Stomach (tissue), 8 donors: ENCODE measurements at regions not wholly inside any gene's neighbourhood (a gene's known extent, or its start where the extent isn't known, plus 50 kb on each side); places are given as distances from the start of the nearest gene placed in this dataset.

Experiments used
- DNase-seq, 2 donors: peaks; one replicate each; pipeline versions ENCODE4 v3.0.0 to v3.0.0-alpha.2; 2013 to 2019
- H3K27ac ChIP-seq, 5 donors: fragments of 200-600 bp in 4 of 5; sonication (generic) in 4 of 5; one replicate each; pipeline ENCODE4 v1.5.1; 2013 to 2019; ENCODE audit warnings: mild to moderate bottlenecking in 1 of 5, moderate library complexity in 1 of 5
- H3K27me3 ChIP-seq, 3 donors: fragments of 200-600 bp; sonication (generic); one replicate each; pipeline ENCODE4 v1.5.1; 2017 to 2019; ENCODE audit warnings: mixed run types in 1 of 3
- H3K36me3 ChIP-seq, 4 donors: fragments of 200-600 bp; sonication (generic); 1 replicate in 3 of 4; 2 replicates in 1 of 4; pipeline ENCODE4 v1.5.1; 2016 to 2019
- H3K4me1 ChIP-seq, 4 donors: fragments of 200-600 bp; sonication (generic); one replicate each; pipeline ENCODE4 v1.5.1; 2016 to 2019
- H3K4me3 ChIP-seq, 4 donors: fragments of 200-600 bp; sonication (generic) in 3 of 4; one replicate each; pipeline ENCODE4 v1.5.1; 2016 to 2019; ENCODE audit warnings: mild to moderate bottlenecking in 1 of 4
- H3K9me3 ChIP-seq, 4 donors: fragments of 200-600 bp; sonication (generic); one replicate each; pipeline ENCODE4 v1.5.1; 2016 to 2019
- CTCF ChIP-seq, 7 experiments: fragments of 450-650 bp in 4 of 7; fragments of 200-600 bp in 3 of 7; sonication (generic) in 3 of 7; IDR thresholded peaks; one replicate each; pipeline ENCODE4 v1.5.1; 2016 to 2019; ENCODE audit warnings: antibody characterized with exemption in 7 of 7, control low read depth in 2 of 7, mild to moderate bottlenecking in 1 of 7
- EP300 ChIP-seq: sonication (generic); formaldehyde crosslinking; IDR thresholded peaks from one replicate; pipeline ENCODE4 v1.6.1; 2017; ENCODE audit warnings: antibody characterized with exemption
- POLR2A ChIP-seq, 4 donors: fragments of 450-650 bp; IDR thresholded peaks; one replicate each; pipeline ENCODE4 v1.6.1; 2016; ENCODE audit warnings: antibody characterized with exemption in 4 of 4, control low read depth in 2 of 4, mild to moderate bottlenecking in 1 of 4, moderate library complexity in 1 of 4
- POLR2AphosphoS5 ChIP-seq, 3 donors: sonication (generic); formaldehyde crosslinking; IDR thresholded peaks; one replicate each; pipeline ENCODE4 v1.6.1; 2016; ENCODE audit warnings: antibody characterized with exemption in 3 of 3
- WGBS, 5 donors: extraction: QIAGEN DNeasy Blood & Tissue Kit in 3 of 5; methylation state at CpG; one replicate each; pipeline versions ENCODE4 v1.1.5 to v1.1.7; 2013 to 2018; 5-methylcytosine and 5-hydroxymethylcytosine counted together
- intact Hi-C: fragments of 100-400 bp; cut with DNase I; formaldehyde crosslinking; loops from one replicate; pipeline ENCODE4 v1.15.1; 2023; ENCODE audit warnings: low total_unique reads
- donor health status: healthy with polysubstance abuse.
- donor health status: Bipolar disorder and iron deficiency.
- donor health status: healthy.

- DNase-seq, result peak in 1 of 2 donors; percentile 37
- TF ChIP-seq CTCF (IDR thresholded peaks at IDR 0.05) (no peak), POLR2AphosphoS5 (IDR thresholded peaks at IDR 0.05) (no peak), EP300 (no peak), POLR2A (IDR thresholded peaks at IDR 0.05) (no peak)
- H3K27me3 ChIP-seq, result no peaks in the 10 kb centered on the region
- H3K4me3 ChIP-seq, result no peak overlapping the region
- H3K9me3 ChIP-seq, result no peaks in the 10 kb centered on the region
- H3K4me1 ChIP-seq, result peaks cover 0 to 4% (median 0%) of the 10 kb centered on the region in 4 donors
- intact Hi-C loops, result no loop called here
- no peak overlapping the region for H3K27ac ChIP-seq
- no peaks in the 10 kb centered on the region for H3K36me3 ChIP-seq
- WGBS, 5 donors, result 47 to 69% (median 54%) methylated on average over 6 of the region's 6 CpGs
Measured at GRCh38 chr21:35573472-35574374, 486.6 kb downstream of the SETD4 start.

GRCh38 chr21:35571910-35572309 is 488.4 kb downstream of the SETD4 start:
- intact Hi-C loops, result no loop called here
- Histone ChIP-seq H3K27me3 (no peaks in the 10 kb centered on the region), H3K4me1 (peaks cover 0 to 4% (median 0%) of the 10 kb centered on the region in 4 donors)

GRCh38 chr21:35568643-35569042 is 491.7 kb downstream of the SETD4 start:
- H3K36me3 ChIP-seq, result no peaks in the 10 kb centered on the region
- H3K27me3 ChIP-seq, result no peaks in the 10 kb centered on the region
- 68 to 87% (median 74%) methylated on average over 5 of the region's 5 CpGs for WGBS, 5 donors
- no peak for TF ChIP-seq EP300
- no peak for TF ChIP-seq POLR2AphosphoS5 (IDR thresholded peaks at IDR 0.05)
- TF ChIP-seq POLR2A (IDR thresholded peaks at IDR 0.05), result no peak
- peaks cover 0 to 9% (median 4%) of the 10 kb centered on the region in 4 donors for H3K4me1 ChIP-seq
- DNase-seq, result no peak
- H3K27ac ChIP-seq, result no peak overlapping the region
- intact Hi-C loops, result no loop called here
- no peak overlapping the region for H3K4me3 ChIP-seq
- no peaks in the 10 kb centered on the region for H3K9me3 ChIP-seq

More at GRCh38 chr21:35571910-35572309, 488.4 kb downstream of the SETD4 start:
- Histone ChIP-seq H3K9me3 (no peaks in the 10 kb centered on the region), H3K4me3 (no peak overlapping the region), H3K27ac (no peak overlapping the region), H3K36me3 (no peaks in the 10 kb centered on the region)
- no peak for DNase-seq
- 77 to 92% (median 81%) methylated on average over 7 of the region's 7 CpGs for WGBS, 5 donors
- TF ChIP-seq EP300 (no peak), CTCF (IDR thresholded peaks at IDR 0.05) (no peak), POLR2AphosphoS5 (IDR thresholded peaks at IDR 0.05) (no peak), POLR2A (IDR thresholded peaks at IDR 0.05) (no peak)

- intact Hi-C loops, result no loop called here
- no peak for DNase-seq
- Histone ChIP-seq H3K27ac (no peak overlapping the region), H3K9me3 (no peaks in the 10 kb centered on the region), H3K36me3 (no peaks in the 10 kb centered on the region), H3K27me3 (no peaks in the 10 kb centered on the region), H3K4me3 (no peak overlapping the region), H3K4me1 (peaks cover 0 to 9% (median 4%) of the 10 kb centered on the region in 4 donors)
- TF ChIP-seq CTCF (IDR thresholded peaks at IDR 0.05) (no peak), POLR2A (IDR thresholded peaks at IDR 0.05) (no peak), POLR2AphosphoS5 (IDR thresholded peaks at IDR 0.05) (no peak), EP300 (no peak)
- WGBS, 5 donors, result 88 to 97% (median 97%) methylated on average over 3 of the region's 3 CpGs
Measured at GRCh38 chr21:35566874-35567273, 493.5 kb downstream of the SETD4 start.

- WGBS, 5 donors, result 14 to 50% (median 31%) methylated on average over 5 of the region's 5 CpGs
- Histone ChIP-seq H3K4me3 (no peak overlapping the region), H3K27ac (no peak overlapping the region), H3K4me1 (peaks cover 0 to 9% (median 4%) of the 10 kb centered on the region in 4 donors), H3K27me3 (no peaks in the 10 kb centered on the region), H3K9me3 (no peaks in the 10 kb centered on the region), H3K36me3 (no peaks in the 10 kb centered on the region)
- TF ChIP-seq CTCF (IDR thresholded peaks at IDR 0.05) (no peak), POLR2A (IDR thresholded peaks at IDR 0.05) (no peak), EP300 (no peak), POLR2AphosphoS5 (IDR thresholded peaks at IDR 0.05) (no peak)
- intact Hi-C loops, result no loop called here
- peak; percentile 40 for DNase-seq
Measured at GRCh38 chr21:35565204-35565611, 495.1 kb downstream of the SETD4 start.
